ENCODE measurements at regions not wholly inside any gene's neighbourhood (a gene's known extent, or its start where the extent isn't known, plus 50 kb on each side); places are given as distances from the start of the nearest gene placed in this dataset.

GRCh38 chr5:165881259-165881658 is 2375.8 kb downstream of the MAT2B start:
- no peak overlapping the region for H2AFZ ChIP-seq (ENCODE audit: low read depth, low read length, severe bottlenecking)
- no peak overlapping the region for H3K4me2 ChIP-seq (ENCODE audit: low read depth, low read length, poor library complexity, severe bottlenecking)
- no peaks in the 10 kb centered on the region for H4K20me1 ChIP-seq (ENCODE audit: low read depth, low read length)
- no peak overlapping the region for H3K27ac ChIP-seq (ENCODE audit: low read depth, low read length)
- H3F3A ChIP-seq (ENCODE audit: insufficient read depth), result no peaks in the 10 kb centered on the region
- no peaks in the 10 kb centered on the region for H3K9me3 ChIP-seq (ENCODE audit: insufficient read depth, low read length)
- H3K27me3 ChIP-seq (ENCODE audit: low read length), result no peaks in the 10 kb centered on the region
- TF ChIP-seq CTCF (IDR thresholded peaks at IDR 0.05; ENCODE audit: insufficient read depth, low read length, poor library complexity, severe bottlenecking) (no peak), EZH2phosphoT487 (conservative IDR thresholded peaks at IDR 0.05; ENCODE audit: low read length) (no peak)
- no peak overlapping the region for H3K9ac ChIP-seq (ENCODE audit: low read length)
- H3K79me2 ChIP-seq (ENCODE audit: insufficient read depth, low read length), result no peaks in the 10 kb centered on the region
- no peaks in the 10 kb centered on the region for H3K9me2 ChIP-seq (replicated peaks; ENCODE audit: insufficient read depth, low read length)
- H3K4me3 ChIP-seq (ENCODE audit: insufficient read depth, low read length, poor library complexity, severe bottlenecking), result no peak overlapping the region
- H3K36me3 ChIP-seq (ENCODE audit: low read length), result no peaks in the 10 kb centered on the region

- Histone ChIP-seq H3K27ac (ENCODE audit: low read depth, low read length) (no peak overlapping the region), H2AFZ (ENCODE audit: low read depth, low read length, severe bottlenecking) (no peak overlapping the region), H3K36me3 (ENCODE audit: low read length) (no peaks in the 10 kb centered on the region), H3K4me2 (ENCODE audit: low read depth, low read length, poor library complexity, severe bottlenecking) (no peak overlapping the region), H3F3A (ENCODE audit: insufficient read depth) (no peaks in the 10 kb centered on the region), H3K4me3 (ENCODE audit: insufficient read depth, low read length, poor library complexity, severe bottlenecking) (no peak overlapping the region), H3K9me2 (replicated peaks; ENCODE audit: insufficient read depth, low read length) (no peaks in the 10 kb centered on the region), H3K27me3 (ENCODE audit: low read length) (no peaks in the 10 kb centered on the region), H3K9me3 (ENCODE audit: insufficient read depth, low read length) (no peaks in the 10 kb centered on the region), H3K79me2 (ENCODE audit: insufficient read depth, low read length) (no peaks in the 10 kb centered on the region), H3K9ac (ENCODE audit: low read length) (no peak overlapping the region), H4K20me1 (ENCODE audit: low read depth, low read length) (no peaks in the 10 kb centered on the region)
- no peak for TF ChIP-seq EZH2phosphoT487 (conservative IDR thresholded peaks at IDR 0.05; ENCODE audit: low read length)
- TF ChIP-seq CTCF (IDR thresholded peaks at IDR 0.05; ENCODE audit: insufficient read depth, low read length, poor library complexity, severe bottlenecking), result no peak
Measured at GRCh38 chr5:165882099-165882498, 2376.7 kb downstream of the MAT2B start.

GRCh38 chr5:165885623-165886350 is 2380.4 kb downstream of the MAT2B start:
- Histone ChIP-seq H3F3A (ENCODE audit: insufficient read depth) (no peaks in the 10 kb centered on the region), H3K27me3 (ENCODE audit: low read length) (no peaks in the 10 kb centered on the region), H3K27ac (ENCODE audit: low read depth, low read length) (no peak overlapping the region), H3K79me2 (ENCODE audit: insufficient read depth, low read length) (no peaks in the 10 kb centered on the region), H3K36me3 (ENCODE audit: low read length) (no peaks in the 10 kb centered on the region), H3K9me2 (replicated peaks; ENCODE audit: insufficient read depth, low read length) (no peaks in the 10 kb centered on the region), H3K9me3 (ENCODE audit: insufficient read depth, low read length) (no peaks in the 10 kb centered on the region), H3K4me3 (ENCODE audit: insufficient read depth, low read length, poor library complexity, severe bottlenecking) (no peak overlapping the region), H4K20me1 (ENCODE audit: low read depth, low read length) (no peaks in the 10 kb centered on the region), H3K4me2 (ENCODE audit: low read depth, low read length, poor library complexity, severe bottlenecking) (no peak overlapping the region), H3K9ac (ENCODE audit: low read length) (no peak overlapping the region), H2AFZ (ENCODE audit: low read depth, low read length, severe bottlenecking) (no peak overlapping the region)
- TF ChIP-seq CTCF (IDR thresholded peaks at IDR 0.05; ENCODE audit: insufficient read depth, low read length, poor library complexity, severe bottlenecking) (no peak), EZH2phosphoT487 (conservative IDR thresholded peaks at IDR 0.05; ENCODE audit: low read length) (no peak)

All from SU-DHL-6 (cell line).